Endothelial cell (in vitro differentiated cells): ENCODE measurements at regions not wholly inside any gene's neighbourhood (a gene's known extent, or its start where the extent isn't known, plus 50 kb on each side); places are given as distances from the start of the nearest gene placed in this dataset.

Source experiments
- DNase-seq: peaks from one replicate; pipeline ENCODE4 v3.0.0; 2021; ENCODE audit warnings: low spot score
- H3K27ac Mint-ChIP-seq: one replicate; pipeline ENCODE4 v1.8.0; 2021; ENCODE audit warnings: mixed read lengths, inconsistent platforms; ENCODE audit not compliant: unreplicated experiment
- H3K27me3 Mint-ChIP-seq: one replicate; pipeline ENCODE4 v1.8.0; 2021; ENCODE audit warnings: mild to moderate bottlenecking, moderate library complexity, mixed read lengths, inconsistent platforms; ENCODE audit not compliant: unreplicated experiment
- H3K36me3 Mint-ChIP-seq: one replicate; pipeline ENCODE4 v1.8.0; 2021; ENCODE audit warnings: mild to moderate bottlenecking, low read depth, mixed read lengths, inconsistent platforms; ENCODE audit not compliant: unreplicated experiment
- H3K4me1 Mint-ChIP-seq: one replicate; pipeline ENCODE4 v1.8.0; 2021; ENCODE audit warnings: mild to moderate bottlenecking, mixed read lengths, inconsistent platforms; ENCODE audit not compliant: unreplicated experiment
- H3K4me3 Mint-ChIP-seq: one replicate; pipeline ENCODE4 v1.8.0; 2021; ENCODE audit warnings: mild to moderate bottlenecking, mixed read lengths, inconsistent platforms; ENCODE audit not compliant: unreplicated experiment
- H3K9me3 Mint-ChIP-seq: one replicate; pipeline ENCODE4 v1.8.0; 2021; ENCODE audit warnings: mixed read lengths, inconsistent platforms; ENCODE audit not compliant: unreplicated experiment
- CTCF ChIP-seq: fragments of 200-600 bp; sonication (generic); IDR thresholded peaks from one replicate; pipeline ENCODE4 v1.5.0; 2021; ENCODE audit warnings: antibody characterized with exemption; ENCODE audit not compliant: unreplicated experiment

- TF ChIP-seq CTCF = no peak
- DNase-seq = no peak
- Mint-ChIP-seq H3K27me3 (no peaks in the 10 kb centered on the region), H3K27ac (no peak overlapping the region), H3K36me3 (no peaks in the 10 kb centered on the region), H3K4me3 (no peak overlapping the region), H3K4me1 (no peaks in the 10 kb centered on the region), H3K9me3 (no peaks in the 10 kb centered on the region)
These were observed 78.4 kb upstream of the GZMB start for GRCh38 chr14:24712374-24712773.

GRCh38 chr14:24710403-24711112, 76.6 kb upstream of the GZMB start:
- H3K9me3 Mint-ChIP-seq = no peaks in the 10 kb centered on the region
- DNase-seq = peak; percentile 60
- H3K36me3 Mint-ChIP-seq = no peaks in the 10 kb centered on the region
- no peaks in the 10 kb centered on the region for H3K27me3 Mint-ChIP-seq
- no peak overlapping the region for H3K27ac Mint-ChIP-seq
- TF ChIP-seq CTCF = peak; percentile 69
- no peaks in the 10 kb centered on the region for H3K4me1 Mint-ChIP-seq
- H3K4me3 Mint-ChIP-seq = no peak overlapping the region

GRCh38 chr14:24708684-24709083, 74.7 kb upstream of the GZMB start:
- DNase-seq = no peak
- Mint-ChIP-seq H3K4me3 (no peak overlapping the region), H3K27ac (no peak overlapping the region), H3K9me3 (no peaks in the 10 kb centered on the region), H3K27me3 (no peaks in the 10 kb centered on the region), H3K36me3 (no peaks in the 10 kb centered on the region), H3K4me1 (no peaks in the 10 kb centered on the region)
- no peak for TF ChIP-seq CTCF

GRCh38 chr14:24706351-24706750, 72.4 kb upstream of the GZMB start:
- no peak for TF ChIP-seq CTCF
- DNase-seq = no peak
- Mint-ChIP-seq H3K4me1 (no peaks in the 10 kb centered on the region), H3K27ac (no peak overlapping the region), H3K27me3 (no peaks in the 10 kb centered on the region), H3K36me3 (no peaks in the 10 kb centered on the region), H3K9me3 (no peaks in the 10 kb centered on the region), H3K4me3 (no peak overlapping the region)

GRCh38 chr14:24705840-24706239, 71.8 kb upstream of the GZMB start:
- no peaks in the 10 kb centered on the region for H3K9me3 Mint-ChIP-seq
- H3K27ac Mint-ChIP-seq = no peak overlapping the region
- H3K4me3 Mint-ChIP-seq = no peak overlapping the region
- H3K27me3 Mint-ChIP-seq = no peaks in the 10 kb centered on the region
- TF ChIP-seq CTCF = no peak
- no peak for DNase-seq
- H3K36me3 Mint-ChIP-seq = no peaks in the 10 kb centered on the region
- H3K4me1 Mint-ChIP-seq = no peaks in the 10 kb centered on the region
